Loucy (cell line): ENCODE measurements at regions not wholly inside any gene's neighbourhood (a gene's known extent, or its start where the extent isn't known, plus 50 kb on each side); places are given as distances from the start of the nearest gene placed in this dataset.
"Not testable (repeated sequence)": the region's sequence is repeated elsewhere in the genome, so short reads cannot be mapped to it uniquely, and the experiment has no call there.

ENCODE experiments used
- H2AFZ ChIP-seq: fragments of 200-600 bp; sonication (generic); 2 replicates; pipeline ENCODE4 v1.6.0; 2016; ENCODE audit warnings: antibody characterized with exemption, mild to moderate bottlenecking, low read length, moderate library complexity
- H3F3A ChIP-seq: fragments of 200-600 bp; 2 replicates; pipeline ENCODE4 v1.6.0; 2016; ENCODE audit warnings: antibody characterized with exemption, low read depth, mild to moderate bottlenecking
- H3K27me3 ChIP-seq: fragments of 200-600 bp; sonication (generic); 2 replicates; pipeline ENCODE4 v1.6.1; 2014; ENCODE audit warnings: low read length, mild to moderate bottlenecking; ENCODE audit not compliant: insufficient read depth, poor library complexity, severe bottlenecking
- H3K36me3 ChIP-seq: fragments of 200-600 bp; sonication (generic); 2 replicates; pipeline ENCODE4 v1.6.1; 2016; ENCODE audit warnings: low read length; ENCODE audit not compliant: insufficient read depth
- H3K4me1 ChIP-seq: fragments of 200-600 bp; sonication (generic); 2 replicates; pipeline ENCODE4 v1.5.1; 2014; ENCODE audit warnings: low read length, mild to moderate bottlenecking; ENCODE audit not compliant: insufficient read depth, poor library complexity, severe bottlenecking
- H3K4me2 ChIP-seq: fragments of 200-600 bp; sonication (generic); 2 replicates; pipeline ENCODE4 v1.6.0; 2014; ENCODE audit warnings: antibody characterized with exemption, low read length, low read depth, mild to moderate bottlenecking; ENCODE audit not compliant: poor library complexity, severe bottlenecking
- H3K4me3 ChIP-seq: fragments of 200-600 bp; sonication (generic); 2 replicates; pipeline ENCODE4 v1.5.1; 2014; ENCODE audit warnings: low read length, mild to moderate bottlenecking, mixed read lengths; ENCODE audit not compliant: poor library complexity, severe bottlenecking
- H3K79me2 ChIP-seq: fragments of 200-600 bp; sonication (generic); 2 replicates; pipeline ENCODE4 v1.6.1; 2014; ENCODE audit warnings: low read length; ENCODE audit not compliant: insufficient read depth
- H3K9ac ChIP-seq: fragments of 200-600 bp; sonication (generic); 2 replicates; pipeline ENCODE4 v1.6.0; 2014; ENCODE audit warnings: mild to moderate bottlenecking, low read depth, low read length, moderate library complexity; ENCODE audit not compliant: poor library complexity, severe bottlenecking
- H3K9me2 ChIP-seq: fragments of 200-600 bp; sonication (generic); replicated peaks from 2 replicates; pipeline ENCODE4 v1.6.1; 2016; ENCODE audit warnings: low read depth, low read length, mixed read lengths
- H3K9me3 ChIP-seq: fragments of 200-600 bp; sonication (generic); 2 replicates; pipeline ENCODE4 v1.6.1; 2014; ENCODE audit warnings: mild to moderate bottlenecking, antibody characterized with exemption, low read length, low read depth; ENCODE audit not compliant: insufficient read depth
- H4K20me1 ChIP-seq: fragments of 200-600 bp; sonication (generic); 2 replicates; pipeline ENCODE4 v1.6.0; 2014; ENCODE audit warnings: antibody characterized with exemption, low read length, mild to moderate bottlenecking; ENCODE audit not compliant: insufficient read depth, poor library complexity, severe bottlenecking
- CTCF ChIP-seq: fragments of 200-600 bp; sonication (generic); conservative IDR thresholded peaks from 2 replicates; pipeline ENCODE4 v1.5.1; 2014; ENCODE audit warnings: mild to moderate bottlenecking, antibody characterized with exemption, low read length
- EZH2phosphoT487 ChIP-seq: fragments of 200-600 bp; IDR thresholded peaks from 2 replicates; pipeline ENCODE4 v1.6.1; 2018; ENCODE audit warnings: antibody characterized with exemption, mild to moderate bottlenecking, moderate library complexity, borderline replicate concordance

- no peaks in the 10 kb centered on the region for H3K9me3 ChIP-seq
- no peak overlapping the region for H2AFZ ChIP-seq
- no peaks in the 10 kb centered on the region for H3K36me3 ChIP-seq
- no peak overlapping the region for H3K4me2 ChIP-seq
- H3K4me3 ChIP-seq: no peak overlapping the region
- no peaks in the 10 kb centered on the region for H3K9me2 ChIP-seq
- H3K27me3 ChIP-seq: no peaks in the 10 kb centered on the region
- no peaks in the 10 kb centered on the region for H4K20me1 ChIP-seq
- H3K79me2 ChIP-seq: no peaks in the 10 kb centered on the region
- H3F3A ChIP-seq: no peaks in the 10 kb centered on the region
- no peaks in the 10 kb centered on the region for H3K4me1 ChIP-seq
- no peak overlapping the region for H3K9ac ChIP-seq
- TF ChIP-seq CTCF (no peak), EZH2phosphoT487 (no peak)
These were observed 474.3 kb downstream of the MID1IP1 start for GRCh38 chrX:39275500-39276068.

GRCh38 chrX:39277685-39278390, 476.6 kb downstream of the MID1IP1 start:
- not testable (repeated sequence) for H3K9me3 ChIP-seq, H3K9ac ChIP-seq, H3K79me2 ChIP-seq, H3K4me1 ChIP-seq, H3K27me3 ChIP-seq, H3K36me3 ChIP-seq, H4K20me1 ChIP-seq, H3K4me3 ChIP-seq, H3K4me2 ChIP-seq, H3F3A ChIP-seq, H3K9me2 ChIP-seq, H2AFZ ChIP-seq

GRCh38 chrX:39283239-39283638, 482.0 kb downstream of the MID1IP1 start:
- Histone ChIP-seq H2AFZ (no peak overlapping the region), H3K36me3 (no peaks in the 10 kb centered on the region), H3K9ac (no peak overlapping the region), H3K9me2 (no peaks in the 10 kb centered on the region), H3K9me3 (peaks cover 3% of the 10 kb centered on the region; the same call in 1 of the 2 replicates), H3K4me2 (no peak overlapping the region), H3K4me3 (no peak overlapping the region), H3K79me2 (no peaks in the 10 kb centered on the region), H3K4me1 (no peaks in the 10 kb centered on the region), H3F3A (no peaks in the 10 kb centered on the region), H3K27me3 (no peaks in the 10 kb centered on the region), H4K20me1 (no peaks in the 10 kb centered on the region)
- no peak for TF ChIP-seq EZH2phosphoT487
- no peak for TF ChIP-seq CTCF

- Histone ChIP-seq H3K9ac (no peak overlapping the region), H3K9me2 (no peaks in the 10 kb centered on the region), H3F3A (no peaks in the 10 kb centered on the region), H3K4me3 (no peak overlapping the region), H2AFZ (no peak overlapping the region), H4K20me1 (no peaks in the 10 kb centered on the region), H3K27me3 (no peaks in the 10 kb centered on the region), H3K36me3 (no peaks in the 10 kb centered on the region), H3K9me3 (0 out of 2 replicates have a peak, but pooled peaks cover under 1% of the 10 kb centered on the region), H3K79me2 (no peaks in the 10 kb centered on the region), H3K4me2 (no peak overlapping the region), H3K4me1 (peaks cover 7% of the 10 kb centered on the region)
- TF ChIP-seq CTCF: no peak
- no peak for TF ChIP-seq EZH2phosphoT487
These were observed 487.3 kb downstream of the MID1IP1 start for GRCh38 chrX:39288592-39288991.
